HPDE6-E6E7 (cell line): ENCODE measurements at regions not wholly inside any gene's neighbourhood (a gene's known extent, or its start where the extent isn't known, plus 50 kb on each side); places are given as distances from the start of the nearest gene placed in this dataset.

Source experiments
- DNase-seq: peaks from one replicate; pipeline ENCODE4 v3.0.0; 2011; ENCODE audit warnings: missing footprints; ENCODE audit errors: extremely low spot score

GRCh38 chr2:181341855-181342600 lies 115.2 kb upstream of the ITGA4 start:
- DNase-seq = no peak

GRCh38 chr2:181348107-181348837 lies 108.9 kb upstream of the ITGA4 start:
- DNase-seq = no peak

GRCh38 chr2:181352158-181352557 lies 105.0 kb upstream of the ITGA4 start:
- no peak for DNase-seq

GRCh38 chr2:181354626-181355025 lies 102.6 kb upstream of the ITGA4 start:
- DNase-seq = peak; percentile 62

DNA sequence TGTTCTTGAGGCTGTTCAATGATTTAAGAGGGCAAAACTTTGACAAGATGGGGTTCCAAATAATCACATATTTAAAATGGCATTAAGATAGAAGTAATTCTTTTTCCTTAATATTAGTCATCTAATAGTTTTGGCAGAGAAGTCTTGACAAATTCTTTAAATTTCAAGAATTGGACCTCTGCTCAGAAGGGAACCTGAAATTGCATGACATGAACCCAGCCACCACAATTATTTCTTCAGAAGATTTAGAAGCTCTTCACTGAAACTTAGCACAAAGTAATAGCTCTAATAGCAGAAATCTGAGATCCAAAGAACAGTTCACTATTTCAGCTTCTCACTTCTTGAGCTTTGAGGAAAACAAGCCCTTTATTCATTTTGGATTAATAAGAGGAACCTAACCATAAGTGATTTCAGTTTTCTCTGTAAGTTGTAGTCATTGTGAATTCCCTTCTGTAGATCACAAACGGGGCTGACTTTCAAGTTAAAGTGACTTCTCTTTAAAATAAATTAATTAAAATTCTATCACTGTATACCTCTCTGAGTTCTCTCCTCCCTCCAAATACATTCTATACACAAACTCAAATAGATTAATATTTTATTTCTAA lies 100.6 kb upstream of the ITGA4 start:
- DNase-seq = no peak

DNA sequence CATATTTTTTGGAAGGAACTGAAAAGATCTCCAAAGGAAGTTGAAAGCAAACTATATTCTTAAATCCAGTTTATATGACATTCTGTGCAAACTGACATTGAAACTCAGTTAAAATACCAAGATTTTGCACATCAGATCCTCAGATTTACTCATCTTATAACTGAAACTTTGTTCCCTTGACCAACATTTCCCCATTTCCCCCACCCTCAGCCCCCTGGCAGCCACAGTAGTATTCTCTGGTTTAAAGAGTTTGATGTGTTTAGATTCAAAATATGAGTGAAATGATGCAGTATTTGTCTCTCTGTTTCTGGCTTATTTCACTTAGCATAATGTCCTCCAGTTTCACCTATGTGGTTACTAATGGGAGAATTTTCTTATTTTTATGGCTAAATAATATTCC lies 99.2 kb upstream of the ITGA4 start:
- no peak for DNase-seq

DNA sequence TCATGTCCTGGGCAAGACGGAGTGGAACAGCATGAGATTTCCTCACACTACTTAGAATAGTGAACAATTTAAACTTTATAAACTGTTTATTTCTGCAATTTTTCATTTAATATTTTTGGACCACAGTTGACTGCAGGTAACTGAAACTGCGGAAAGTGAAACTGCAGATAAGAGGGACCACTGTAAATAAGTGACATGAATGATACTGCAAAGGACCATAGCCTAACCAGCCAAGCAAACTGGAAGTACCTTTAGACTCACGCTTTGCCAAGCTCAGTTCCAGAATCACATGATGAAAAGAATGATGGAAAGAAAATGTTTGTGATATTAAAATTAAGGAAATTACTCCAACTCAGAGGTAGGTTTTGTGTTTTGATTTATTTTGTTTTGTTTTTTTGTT lies 94.6 kb upstream of the ITGA4 start:
- no peak for DNase-seq

DNA sequence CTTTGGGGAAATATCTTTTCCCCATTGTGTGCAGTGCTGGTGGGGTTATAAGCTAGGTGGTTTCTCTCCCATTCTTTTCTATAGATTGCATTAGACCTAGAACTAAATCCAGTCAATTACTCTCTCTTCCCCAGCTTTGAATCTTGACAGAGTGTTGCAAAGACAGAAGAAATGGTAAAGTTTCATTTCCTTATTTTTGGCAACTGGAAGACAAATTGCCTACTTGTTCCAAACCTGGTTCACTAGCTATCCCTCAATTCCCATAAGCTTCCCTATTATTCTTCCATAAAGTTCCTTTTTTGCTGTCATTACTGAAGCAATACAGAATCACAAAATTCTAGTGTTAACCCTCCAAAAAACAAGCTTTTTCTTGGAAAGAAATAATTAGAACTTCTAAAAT lies 94.0 kb upstream of the ITGA4 start:
- no peak for DNase-seq

DNA sequence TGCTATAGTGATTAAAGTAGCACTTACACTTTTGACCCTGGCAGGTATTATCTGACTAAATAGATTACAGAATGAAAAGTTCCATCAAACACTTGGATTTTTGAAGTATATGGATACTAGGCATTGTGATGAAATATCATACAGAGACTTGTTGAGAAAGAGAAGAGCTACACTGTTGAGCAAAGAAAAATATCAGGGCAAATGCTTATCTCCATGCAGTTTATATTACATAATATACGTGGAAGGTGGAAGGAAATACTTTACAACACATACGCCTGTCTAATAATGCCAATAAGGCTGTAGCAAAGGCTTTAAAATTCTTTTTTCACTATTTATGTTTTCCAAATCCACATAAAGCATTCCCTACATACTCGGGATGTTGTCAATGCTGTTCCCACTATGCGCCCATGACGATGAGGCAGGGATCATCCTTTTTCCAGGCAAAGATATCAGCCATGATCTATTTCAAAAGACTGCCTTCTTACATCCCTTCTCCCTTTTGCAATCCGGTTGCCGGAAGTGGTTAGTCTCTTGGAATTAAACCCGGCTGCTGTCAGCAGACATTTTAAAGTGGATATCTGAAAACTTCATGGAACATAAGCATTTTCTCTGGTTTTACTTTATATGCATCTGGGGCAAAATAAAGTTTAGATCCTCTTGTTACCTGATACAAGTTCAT lies 92.6 kb upstream of the ITGA4 start:
- no peak for DNase-seq

DNA sequence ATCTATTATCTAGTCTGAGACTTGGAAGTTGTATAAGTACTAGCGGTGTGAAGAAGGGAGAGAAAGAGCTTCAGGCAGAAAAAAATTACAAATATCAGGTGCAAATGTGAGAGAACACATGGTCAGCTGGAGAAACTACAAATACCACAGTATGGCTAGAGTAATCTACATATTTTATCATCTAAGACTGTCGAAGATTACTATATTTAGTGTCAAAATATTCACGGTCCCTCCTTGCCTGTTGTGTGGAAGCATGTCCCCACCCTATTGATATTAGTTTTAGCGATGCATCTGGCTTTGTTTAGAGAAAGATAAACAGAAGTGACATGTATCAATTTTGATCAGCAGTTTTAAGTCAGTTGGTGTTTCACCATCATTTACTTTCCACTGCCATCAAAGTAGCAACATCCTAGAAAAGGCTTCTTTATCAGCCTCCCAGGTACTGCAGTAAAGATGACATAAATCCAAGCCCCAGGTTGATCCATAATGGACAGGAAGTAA lies 90.5 kb upstream of the ITGA4 start:
- DNase-seq = no peak

- DNase-seq = no peak
These were observed 89.8 kb upstream of the ITGA4 start for GRCh38 chr2:181367411-181367810.

DNA sequence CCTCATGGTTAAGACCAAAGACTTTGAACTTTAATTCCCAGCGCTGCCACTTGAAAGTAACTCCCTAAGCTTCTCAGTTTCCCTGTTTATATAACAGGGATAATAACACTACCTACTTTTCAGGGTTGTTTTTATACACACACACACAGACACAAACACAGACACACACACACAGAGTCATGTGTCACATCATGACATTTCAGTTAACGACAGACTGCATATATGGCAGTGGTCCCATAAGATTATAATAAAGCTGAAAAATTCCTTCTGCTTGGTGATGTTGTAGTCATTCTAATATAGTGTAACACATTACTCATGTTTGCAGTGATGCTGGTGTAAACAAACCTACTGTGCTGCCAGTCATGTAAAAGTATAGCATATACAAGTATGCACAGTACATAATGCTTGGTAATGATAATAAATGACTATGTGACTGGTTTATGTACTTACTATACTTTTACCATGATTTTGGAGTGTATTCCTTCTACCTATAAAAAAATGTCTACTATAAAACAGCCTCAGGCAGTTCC lies 89.2 kb upstream of the ITGA4 start:
- DNase-seq = no peak

DNA sequence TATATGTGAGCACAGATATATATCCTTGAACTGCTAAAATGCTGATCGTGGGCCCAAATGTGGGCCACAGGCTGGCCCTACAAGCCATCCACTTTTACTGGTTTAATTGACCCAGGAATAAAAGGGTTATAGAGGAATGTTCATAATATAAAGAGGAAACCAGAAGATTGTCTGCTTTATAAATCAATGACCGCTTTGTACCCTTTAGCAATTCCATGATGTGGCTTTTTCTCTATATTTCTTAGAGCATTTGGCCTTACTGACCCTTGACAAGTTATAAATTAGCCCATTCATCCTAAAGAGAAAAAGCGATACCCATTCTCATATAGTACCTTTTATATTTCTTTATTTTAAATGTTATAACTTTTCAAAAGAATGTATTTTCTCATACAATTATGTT lies 87.1 kb upstream of the ITGA4 start:
- no peak for DNase-seq

DNA sequence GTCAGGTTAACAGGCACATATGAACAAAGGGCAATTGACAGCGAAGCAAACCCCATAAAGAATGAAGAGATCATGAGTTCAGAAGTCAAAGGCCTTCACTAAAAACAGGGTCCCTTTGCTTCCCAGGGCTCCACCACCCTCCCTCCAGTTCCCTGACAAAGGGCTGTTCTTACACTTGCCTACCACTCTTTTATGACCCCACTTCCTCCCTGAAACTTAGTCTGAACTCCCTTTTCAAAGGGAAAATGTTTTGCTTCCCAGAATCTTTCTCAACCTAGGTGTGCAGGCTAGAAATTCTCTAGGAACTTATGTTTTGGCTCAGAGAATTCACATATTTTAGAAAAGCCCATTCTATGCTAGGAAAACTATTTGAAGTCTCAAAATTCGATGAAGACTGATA lies 86.0 kb upstream of the ITGA4 start:
- DNase-seq = no peak

DNA sequence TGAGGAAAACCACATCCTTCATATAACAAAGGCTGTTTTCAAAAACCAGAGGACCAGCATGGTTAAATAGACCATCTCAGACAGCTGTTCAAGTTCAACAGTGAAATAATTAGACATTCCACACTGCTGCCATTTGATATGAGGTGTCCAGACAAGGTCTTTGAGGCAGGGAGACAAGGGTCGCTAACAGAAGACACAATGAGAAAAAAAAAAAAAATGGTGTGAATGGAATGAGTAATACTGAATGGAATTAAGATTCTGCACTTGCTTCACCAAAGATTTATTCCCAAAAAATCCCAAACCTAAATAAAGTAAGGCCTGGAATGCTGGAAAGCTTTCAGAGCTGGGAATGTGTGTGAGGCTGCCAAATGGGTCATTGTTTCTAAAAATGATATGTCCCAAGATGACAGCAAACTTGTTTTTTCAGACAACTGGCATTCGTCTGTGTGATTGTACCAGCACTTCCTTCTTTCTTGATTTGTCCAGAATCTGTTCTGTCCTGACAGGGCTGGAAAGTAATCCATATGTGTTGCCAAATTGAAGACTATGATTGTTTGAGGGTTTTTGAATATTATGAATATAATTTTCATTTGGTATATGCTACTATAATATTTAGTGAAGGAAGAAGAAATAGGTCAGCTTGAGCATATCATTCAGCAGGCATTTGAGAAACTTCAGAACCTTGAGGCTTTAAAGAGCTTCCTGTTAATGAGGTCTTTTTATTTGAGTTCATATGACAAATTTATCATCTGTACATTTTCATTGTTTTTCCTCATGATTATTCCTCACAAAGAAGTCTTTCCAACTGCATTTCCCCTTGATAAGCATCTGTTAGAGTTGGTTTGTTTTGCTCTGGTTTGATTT lies 85.2 kb upstream of the ITGA4 start:
- no peak for DNase-seq

GRCh38 chr2:181372646-181373040 lies 84.5 kb upstream of the ITGA4 start:
- no peak for DNase-seq

GRCh38 chr2:181374781-181375675 lies 82.2 kb upstream of the ITGA4 start:
- no peak for DNase-seq

- DNase-seq = no peak
These were observed 80.7 kb upstream of the ITGA4 start for GRCh38 chr2:181376442-181376841.

- DNase-seq = no peak
These were observed 80.2 kb upstream of the ITGA4 start for GRCh38 chr2:181376999-181377398.

DNA sequence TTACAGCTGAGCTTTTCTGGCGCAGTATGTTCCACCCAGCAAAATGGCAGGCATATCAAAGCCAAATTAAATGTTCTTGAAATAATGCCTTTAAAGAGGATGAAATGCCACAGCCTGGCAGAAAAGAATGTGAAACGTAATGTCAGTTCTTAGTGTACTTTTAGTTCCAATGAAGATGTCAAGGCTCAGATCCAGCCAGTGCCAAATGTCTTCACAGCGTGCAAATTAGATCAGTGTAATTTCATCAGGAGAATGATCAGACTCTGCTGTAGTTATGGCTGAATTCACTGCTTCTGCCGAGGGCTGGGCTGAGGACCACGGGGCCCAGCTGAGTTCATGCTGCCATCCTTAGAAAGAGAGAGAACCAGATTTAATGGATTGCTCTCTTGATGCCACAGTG lies 78.7 kb upstream of the ITGA4 start:
- DNase-seq = no peak
